ENCODE measurements at regions not wholly inside any gene's neighbourhood (a gene's known extent, or its start where the extent isn't known, plus 50 kb on each side); places are given as distances from the start of the nearest gene placed in this dataset.
"Not testable (repeated sequence)": the region's sequence is repeated elsewhere in the genome, so short reads cannot be mapped to it uniquely, and the experiment has no call there.

GRCh38 chr6:105882828-105883227, 203.3 kb upstream of the PRDM1 start:
- in situ Hi-C loops (cut with MboI; ENCODE audit: low sequenced_read_pairs): no loop called here

DNA sequence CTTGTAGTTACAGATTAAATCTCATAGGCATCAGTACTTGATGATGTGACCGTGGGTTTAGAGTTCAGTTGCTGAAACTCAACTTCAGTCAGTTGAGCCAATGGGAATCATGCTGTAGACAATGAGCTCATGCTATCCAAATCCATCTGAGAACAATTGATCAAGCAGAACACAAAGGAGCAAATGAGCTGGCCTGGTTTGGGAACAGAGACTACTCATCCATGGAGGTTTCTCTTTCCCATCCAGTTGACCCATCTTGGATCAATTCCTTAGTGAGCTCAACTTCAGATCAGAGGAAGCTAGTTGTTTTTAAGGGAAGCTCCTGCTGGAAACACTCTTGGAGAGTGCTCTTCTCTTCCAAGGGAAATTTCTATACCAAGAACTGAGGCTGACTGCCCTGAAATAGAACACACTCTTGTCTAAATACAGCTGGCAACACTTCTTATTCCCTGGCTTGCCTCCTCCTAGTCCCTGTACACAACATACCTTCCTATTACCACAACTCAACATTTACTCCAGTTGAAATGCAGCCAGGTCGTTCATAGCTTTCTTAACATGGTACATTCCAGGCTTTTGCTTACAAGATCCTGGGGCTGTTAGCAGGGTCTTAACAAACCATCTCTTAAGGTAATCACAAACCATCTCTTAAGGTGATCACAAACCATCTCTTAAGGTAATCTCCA, 203.9 kb upstream of the PRDM1 start:
- in situ Hi-C loops (cut with MboI; ENCODE audit: low sequenced_read_pairs): no loop called here

GRCh38 chr6:105881608-105882007, 204.5 kb upstream of the PRDM1 start:
- in situ Hi-C loops (cut with MboI; ENCODE audit: low sequenced_read_pairs): no loop called here

DNA sequence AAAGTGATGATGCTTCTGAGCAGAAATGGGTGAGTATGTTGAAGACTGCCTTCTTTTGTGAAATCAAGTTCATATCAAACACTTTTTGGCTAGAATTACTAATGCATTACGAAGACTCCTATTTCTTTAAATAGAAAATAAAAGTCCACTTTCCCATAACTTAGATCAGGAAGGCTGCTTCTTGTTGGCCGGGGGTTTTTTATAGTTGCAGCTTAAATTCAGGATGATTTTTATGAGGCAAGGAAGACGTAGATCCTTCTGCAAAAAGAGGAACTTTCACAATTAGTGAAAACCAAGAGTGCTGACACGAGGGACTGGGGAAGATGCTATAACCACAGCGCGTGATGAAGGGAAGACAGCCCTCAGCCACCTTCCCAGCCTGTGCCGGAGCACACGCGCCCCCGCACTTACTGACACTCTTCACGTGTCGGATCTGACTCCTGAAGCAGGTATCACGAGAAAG, 206.1 kb upstream of the PRDM1 start:
- in situ Hi-C loops (cut with MboI; ENCODE audit: low sequenced_read_pairs): no loop called here

DNA sequence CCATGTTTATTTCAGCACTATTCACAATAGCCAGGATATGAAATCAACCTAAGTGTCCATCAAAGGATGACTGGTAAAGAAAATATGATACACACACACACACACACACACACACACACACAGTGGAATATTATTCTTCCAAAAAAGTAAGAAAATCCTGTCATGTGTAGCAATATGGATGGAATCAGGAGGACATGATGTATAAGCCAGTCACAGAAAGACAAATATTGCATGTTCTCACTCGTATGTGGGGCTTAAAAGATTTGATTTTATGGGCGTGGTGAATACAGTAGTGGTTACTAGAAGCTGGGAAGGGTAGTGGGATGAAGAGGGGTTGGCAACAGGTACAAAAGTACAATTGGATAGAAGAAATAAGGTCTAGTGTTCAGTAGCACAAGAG, 207.0 kb upstream of the PRDM1 start:
- in situ Hi-C loops (cut with MboI; ENCODE audit: low sequenced_read_pairs): no loop called here

GRCh38 chr6:105875974-105876640, 210.0 kb upstream of the PRDM1 start:
- in situ Hi-C loops (cut with MboI; ENCODE audit: low sequenced_read_pairs): no loop called here

- in situ Hi-C loops (cut with MboI; ENCODE audit: low sequenced_read_pairs): no loop called here
Observed at GRCh38 chr6:105874835-105875626, 211.1 kb upstream of the PRDM1 start.

GRCh38 chr6:105873799-105874198, 212.3 kb upstream of the PRDM1 start:
- in situ Hi-C loops (cut with MboI; ENCODE audit: low sequenced_read_pairs): no loop called here

GRCh38 chr6:105873211-105873704, 212.9 kb upstream of the PRDM1 start:
- in situ Hi-C loops (cut with MboI; ENCODE audit: low sequenced_read_pairs): no loop called here

- in situ Hi-C loops (cut with MboI; ENCODE audit: low sequenced_read_pairs): no loop called here
Observed at GRCh38 chr6:105872249-105872648, 213.9 kb upstream of the PRDM1 start.

DNA sequence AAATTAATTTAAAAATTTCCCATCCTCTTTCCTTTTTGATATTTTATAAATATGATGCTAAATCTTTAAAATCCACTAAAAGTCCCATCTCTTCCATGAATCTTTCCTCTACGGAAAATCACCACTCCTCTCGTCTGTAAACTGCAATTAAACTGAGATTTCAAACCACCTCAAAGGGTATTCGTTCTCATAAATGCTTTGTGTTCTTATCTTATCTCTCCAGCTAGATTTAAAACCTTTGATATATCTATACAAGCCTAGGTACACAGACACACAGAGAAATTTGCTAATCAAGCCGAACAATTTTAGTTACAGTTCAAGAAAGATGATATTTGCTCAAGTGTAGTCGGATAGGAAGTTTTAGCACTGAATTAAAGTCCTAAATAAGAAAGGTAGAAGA, 214.6 kb upstream of the PRDM1 start:
- in situ Hi-C loops (cut with MboI; ENCODE audit: low sequenced_read_pairs): no loop called here

- in situ Hi-C loops (cut with MboI; ENCODE audit: low sequenced_read_pairs): no loop called here
Observed at GRCh38 chr6:105869835-105870440, 216.2 kb upstream of the PRDM1 start.

DNA sequence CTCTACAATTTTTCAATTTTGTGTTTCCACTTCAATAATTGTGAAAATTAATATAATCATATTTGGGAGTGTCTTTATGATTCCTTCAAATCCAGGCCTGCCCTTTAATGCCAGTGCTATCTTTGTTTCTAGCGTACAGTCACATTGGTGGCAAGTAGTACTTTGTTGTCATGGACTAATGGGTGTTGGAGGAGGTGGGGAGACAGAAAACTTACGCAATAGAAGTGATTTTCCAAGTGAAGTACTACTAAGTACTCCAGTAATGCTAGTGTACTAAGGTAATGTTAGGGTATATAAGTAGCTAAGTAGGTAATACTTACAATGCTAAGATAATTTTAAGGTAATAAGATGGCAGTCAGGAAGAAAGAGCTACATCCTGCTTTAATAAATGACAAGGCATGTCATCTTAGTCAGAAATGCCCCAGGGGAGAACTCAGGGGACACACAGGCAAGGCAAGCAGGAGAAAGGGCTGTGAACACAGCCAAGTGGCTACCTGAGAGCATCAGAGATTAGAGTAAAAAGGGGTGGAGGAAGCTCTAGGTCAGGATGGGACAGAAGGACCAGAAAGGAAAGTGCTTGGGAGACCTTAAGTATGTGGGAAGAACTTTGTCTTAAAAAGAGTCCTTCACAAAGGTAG, 217.2 kb upstream of the PRDM1 start:
- in situ Hi-C loops (cut with MboI; ENCODE audit: low sequenced_read_pairs): no loop called here

- in situ Hi-C loops (cut with MboI; ENCODE audit: low sequenced_read_pairs): no loop called here
Observed at GRCh38 chr6:105867821-105868220, 218.3 kb upstream of the PRDM1 start.

DNA sequence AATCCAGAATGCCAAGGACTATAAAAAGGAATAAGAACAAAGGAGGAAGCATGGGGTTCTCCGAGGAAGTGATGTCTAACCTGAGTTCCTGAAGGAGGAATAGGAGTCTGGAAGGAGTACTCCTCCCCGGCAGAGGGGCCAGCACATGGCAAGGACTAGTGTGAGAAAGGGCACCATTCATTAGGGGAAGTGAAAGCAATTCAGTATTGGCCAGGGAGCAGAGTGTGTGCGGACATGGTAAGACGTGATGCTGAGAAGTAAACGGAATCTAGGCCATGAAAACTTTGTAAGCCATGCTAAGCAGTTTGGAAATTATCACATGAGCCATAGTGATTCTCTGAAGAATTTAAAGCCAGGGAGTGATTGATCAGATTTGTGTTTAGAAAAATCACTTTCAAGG, 218.9 kb upstream of the PRDM1 start:
- in situ Hi-C loops (cut with MboI; ENCODE audit: low sequenced_read_pairs): no loop called here

GRCh38 chr6:105862936-105863607, 223.1 kb upstream of the PRDM1 start:
- in situ Hi-C loops (cut with MboI; ENCODE audit: low sequenced_read_pairs): no loop called here

DNA sequence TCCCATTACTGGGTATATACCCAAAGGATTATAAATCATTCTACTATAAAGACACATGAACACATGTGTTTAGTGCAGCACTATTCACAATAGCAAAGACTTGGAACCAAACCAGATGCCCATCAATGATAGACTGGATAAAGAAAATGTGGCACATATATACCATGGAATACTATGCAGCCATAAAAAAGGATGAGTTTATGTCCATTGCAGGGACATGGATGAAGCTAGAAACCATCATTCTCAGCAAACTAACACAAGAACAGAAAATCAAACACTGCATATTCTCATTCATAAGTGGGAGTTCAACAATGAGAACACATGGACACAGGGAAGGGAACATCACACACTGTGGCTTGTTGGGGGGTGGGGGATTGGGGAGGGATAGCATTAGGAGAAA, 225.2 kb upstream of the PRDM1 start:
- in situ Hi-C loops (cut with MboI; ENCODE audit: low sequenced_read_pairs): not testable (repeated sequence)

GRCh38 chr6:105859457-105859856, 226.7 kb upstream of the PRDM1 start:
- in situ Hi-C loops (cut with MboI; ENCODE audit: low sequenced_read_pairs): no loop called here

GRCh38 chr6:105858639-105859038, 227.5 kb upstream of the PRDM1 start:
- in situ Hi-C loops (cut with MboI; ENCODE audit: low sequenced_read_pairs): not testable (repeated sequence)

- in situ Hi-C loops (cut with MboI; ENCODE audit: low sequenced_read_pairs): no loop called here
Observed at GRCh38 chr6:105855433-105855832, 230.7 kb upstream of the PRDM1 start.
